ENCODE measurements at regions not wholly inside any gene's neighbourhood (a gene's known extent, or its start where the extent isn't known, plus 50 kb on each side); places are given as distances from the start of the nearest gene placed in this dataset.
"Not testable (repeated sequence)": the region's sequence is repeated elsewhere in the genome, so short reads cannot be mapped to it uniquely, and the experiment has no call there.

DNA sequence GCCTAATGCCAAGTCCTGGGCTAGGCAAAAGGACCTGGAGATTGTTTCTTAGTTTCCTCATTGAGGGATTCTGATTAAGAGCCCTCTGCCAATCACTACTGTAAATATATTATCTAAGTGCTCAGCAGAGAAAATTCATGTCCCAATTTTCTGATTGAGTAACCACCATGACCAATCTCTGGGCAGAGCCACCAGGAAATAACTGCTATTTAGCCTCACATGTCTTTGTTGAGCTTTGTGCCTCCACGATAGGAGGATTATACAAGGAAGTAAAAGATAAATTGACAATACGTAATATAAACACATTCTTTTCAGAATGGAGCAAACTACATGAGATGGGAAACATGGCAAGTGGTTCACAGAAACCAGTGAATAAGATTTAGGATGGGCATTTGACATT, 396.1 kb upstream of the PAPPA start:
- DNase-seq, result no peak

DNA sequence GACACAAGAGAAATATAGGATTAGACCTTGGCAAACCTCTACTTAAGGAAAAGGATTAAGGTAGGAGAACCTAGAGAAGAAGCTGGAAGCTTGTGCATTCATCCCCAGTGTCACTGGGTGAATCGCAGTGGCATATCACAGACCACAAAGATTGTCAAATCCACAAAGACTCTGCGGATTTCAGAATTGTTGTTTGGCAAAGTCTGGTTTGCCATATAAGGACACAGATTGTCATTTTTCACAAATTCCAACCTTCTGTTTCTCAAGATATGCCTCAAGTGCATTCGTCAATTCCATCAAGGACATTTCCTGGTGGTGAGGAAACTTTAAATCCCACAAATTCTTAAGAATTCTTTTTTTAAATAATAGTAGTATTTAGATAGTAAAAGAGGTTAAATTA, 395.1 kb upstream of the PAPPA start:
- no peak for DNase-seq

DNA sequence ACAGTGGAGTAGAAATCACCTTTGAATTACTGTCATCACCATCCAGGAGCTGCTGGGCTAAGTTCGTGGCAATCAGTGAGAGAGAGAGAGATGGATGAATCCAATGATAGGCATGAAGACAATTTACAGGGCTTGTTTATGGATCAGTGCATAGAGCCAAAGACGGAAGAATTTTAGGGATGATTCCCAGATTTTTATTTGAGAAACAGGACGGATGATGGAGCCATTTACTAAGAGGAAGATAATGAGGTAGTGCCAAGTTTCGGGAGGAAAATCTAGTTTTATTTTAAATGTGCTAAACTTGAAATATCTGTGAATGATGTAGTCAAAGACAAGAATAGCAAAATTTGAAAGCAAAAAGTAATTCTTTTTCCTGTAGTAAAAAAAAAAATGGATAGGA, 394.2 kb upstream of the PAPPA start:
- DNase-seq, result no peak

DNA sequence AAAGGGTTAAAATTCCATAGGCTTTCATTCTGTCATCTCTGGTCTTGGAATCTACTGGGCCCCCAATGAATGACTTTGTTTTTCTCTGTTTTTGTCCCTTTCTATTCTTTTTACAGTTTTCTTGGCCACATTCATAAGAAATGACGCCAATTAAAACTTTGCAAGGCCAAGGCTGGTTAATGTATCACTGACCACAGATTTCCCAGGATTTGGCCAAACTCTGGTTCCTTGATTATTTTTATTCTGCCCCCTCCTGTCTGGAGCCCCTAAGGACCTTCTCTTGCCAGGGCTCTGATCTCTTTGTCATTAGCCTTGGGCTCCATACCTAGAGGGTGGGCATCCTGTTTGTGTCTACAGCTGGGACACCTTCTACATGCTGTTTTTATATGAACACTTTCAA, 388.9 kb upstream of the PAPPA start:
- no peak for DNase-seq

GRCh38 chr9:115765060-115765459, 388.5 kb upstream of the PAPPA start:
- DNase-seq, result no peak

- no peak for DNase-seq
These were observed 387.1 kb upstream of the PAPPA start for GRCh38 chr9:115766370-115766955.

DNA sequence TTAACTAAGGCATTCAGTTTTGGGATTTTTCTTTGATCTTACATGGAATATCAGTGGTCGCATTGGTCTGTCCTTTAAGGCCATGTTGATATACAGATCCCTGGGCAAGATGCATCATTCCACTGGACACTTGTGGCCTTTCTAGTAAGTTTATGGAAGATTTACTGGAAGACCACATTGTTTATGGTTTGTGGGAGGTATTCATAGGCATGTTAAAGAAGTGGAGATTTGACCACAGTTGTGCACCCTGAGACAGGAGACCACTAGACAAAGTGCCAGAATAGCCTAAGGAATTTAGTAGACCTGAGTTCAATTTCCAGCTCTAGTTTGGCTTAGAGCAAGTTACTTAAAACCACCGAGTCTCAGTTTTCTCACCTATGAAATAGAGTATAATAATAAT, 383.1 kb upstream of the PAPPA start:
- no peak for DNase-seq

GRCh38 chr9:115775659-115776058, 377.9 kb upstream of the PAPPA start:
- DNase-seq, result no peak

GRCh38 chr9:115777610-115778009, 376.0 kb upstream of the PAPPA start:
- no peak for DNase-seq

GRCh38 chr9:115781070-115781736, 372.4 kb upstream of the PAPPA start:
- DNase-seq, result no peak

- no peak for DNase-seq
These were observed 367.3 kb upstream of the PAPPA start for GRCh38 chr9:115786321-115786720.

DNA sequence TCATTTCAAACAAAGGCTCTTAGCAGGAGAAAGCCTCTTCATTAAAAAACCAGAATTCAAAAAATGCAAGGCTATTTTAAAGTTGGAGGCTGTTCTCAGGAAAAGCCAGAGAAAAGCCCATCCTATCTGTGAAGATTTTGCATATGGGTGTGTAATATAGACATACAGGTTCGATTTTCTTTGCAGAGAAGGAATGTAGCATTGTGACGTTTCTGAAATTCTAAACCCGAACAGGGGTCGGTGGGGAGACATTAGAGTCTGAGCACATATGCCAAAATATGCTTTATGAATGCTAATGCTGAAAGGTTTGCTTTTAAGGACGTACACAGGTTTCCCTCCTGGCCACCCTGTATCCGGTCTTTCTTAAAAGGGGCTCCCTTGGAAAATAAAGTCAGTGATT, 363.1 kb upstream of the PAPPA start:
- no peak for DNase-seq

DNA sequence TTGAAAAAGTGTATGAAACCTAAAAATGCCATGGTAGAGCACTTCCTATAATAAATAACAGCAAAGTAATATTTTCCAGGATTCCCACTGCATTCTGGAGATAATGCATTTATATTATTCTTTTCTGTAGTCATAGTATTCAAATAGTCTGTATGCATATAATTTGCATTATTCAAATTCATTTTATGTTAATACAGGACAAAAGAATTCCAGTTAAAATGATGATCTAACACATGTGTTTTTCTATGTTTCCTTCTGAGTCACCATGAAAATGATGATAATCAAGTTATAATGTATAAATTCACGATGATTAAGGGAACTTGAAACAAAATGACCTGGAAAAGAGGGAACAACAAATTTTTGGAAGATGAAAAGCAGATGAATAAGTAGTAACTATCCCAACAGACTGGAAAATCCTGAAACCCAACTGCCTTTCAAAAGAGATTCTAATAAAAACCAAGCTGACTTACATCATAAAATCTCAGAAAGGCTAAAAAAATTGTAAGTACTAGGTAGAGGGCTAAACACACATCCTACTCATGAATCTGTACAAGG, 358.6 kb upstream of the PAPPA start:
- no peak for DNase-seq

DNA sequence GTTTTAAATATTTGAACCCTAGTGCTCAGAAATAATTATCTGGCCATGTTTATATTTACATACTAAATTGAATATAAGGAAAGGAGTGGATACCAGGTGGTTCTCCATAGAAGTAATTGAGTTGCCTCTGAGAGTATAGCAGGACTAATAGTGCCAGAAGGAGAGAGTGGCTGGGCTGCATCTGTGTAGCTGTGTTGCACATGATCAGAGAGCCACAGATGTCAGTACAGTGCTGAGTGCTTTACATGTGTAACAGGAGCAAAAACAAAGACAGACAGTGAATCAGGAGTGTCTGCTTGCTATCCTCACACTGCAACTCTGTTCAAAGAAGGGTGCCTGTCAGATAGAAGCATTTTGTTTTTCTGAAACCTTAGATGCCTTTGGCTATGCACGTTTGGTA, 353.9 kb upstream of the PAPPA start:
- DNase-seq, result no peak

GRCh38 chr9:115804206-115804605, 349.4 kb upstream of the PAPPA start:
- no peak for DNase-seq

GRCh38 chr9:115808108-115808507, 345.5 kb upstream of the PAPPA start:
- no peak for DNase-seq

GRCh38 chr9:115808695-115809094, 344.9 kb upstream of the PAPPA start:
- no peak for DNase-seq

- DNase-seq, result no peak
These were observed 343.4 kb upstream of the PAPPA start for GRCh38 chr9:115810166-115810565.

DNA sequence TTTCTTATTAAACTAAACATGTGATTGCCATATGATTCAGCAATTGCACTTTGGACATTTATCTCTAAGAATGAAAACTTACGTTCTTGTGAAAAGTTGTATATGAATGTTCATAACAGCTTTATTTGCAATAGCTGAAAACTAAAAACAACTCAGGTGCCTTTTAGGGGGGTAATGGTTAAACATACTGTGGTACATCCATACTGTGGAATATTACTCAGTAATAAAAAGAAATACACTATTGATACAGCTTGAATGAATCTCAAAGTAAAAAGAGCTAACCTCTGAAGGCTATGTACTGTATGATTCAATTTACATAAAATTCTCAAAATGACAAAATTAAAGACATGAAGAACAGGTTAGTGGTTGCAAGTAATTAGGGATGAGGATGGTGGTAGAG, 339.5 kb upstream of the PAPPA start:
- DNase-seq, result no peak

- no peak for DNase-seq
These were observed 337.8 kb upstream of the PAPPA start for GRCh38 chr9:115815786-115816185.

DNA sequence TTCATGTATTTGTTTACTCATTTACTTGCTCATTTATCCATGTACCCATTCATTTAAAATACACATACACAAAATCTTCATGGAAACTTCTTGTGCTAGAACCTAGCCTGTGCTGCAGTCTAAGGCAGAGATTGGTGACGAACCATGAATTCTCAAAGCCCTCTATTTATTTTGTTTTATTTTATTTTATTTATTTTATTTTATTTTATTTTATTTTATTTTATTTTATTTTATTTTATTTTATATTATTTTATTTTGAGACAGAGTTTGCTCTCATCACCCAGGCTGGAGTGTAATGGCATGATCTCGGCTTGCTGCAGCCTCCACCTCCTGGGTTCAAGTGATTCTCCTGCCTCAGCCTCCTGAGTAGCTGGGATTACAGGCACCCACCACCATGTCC, 334.9 kb upstream of the PAPPA start:
- not testable (repeated sequence) for DNase-seq

DNA sequence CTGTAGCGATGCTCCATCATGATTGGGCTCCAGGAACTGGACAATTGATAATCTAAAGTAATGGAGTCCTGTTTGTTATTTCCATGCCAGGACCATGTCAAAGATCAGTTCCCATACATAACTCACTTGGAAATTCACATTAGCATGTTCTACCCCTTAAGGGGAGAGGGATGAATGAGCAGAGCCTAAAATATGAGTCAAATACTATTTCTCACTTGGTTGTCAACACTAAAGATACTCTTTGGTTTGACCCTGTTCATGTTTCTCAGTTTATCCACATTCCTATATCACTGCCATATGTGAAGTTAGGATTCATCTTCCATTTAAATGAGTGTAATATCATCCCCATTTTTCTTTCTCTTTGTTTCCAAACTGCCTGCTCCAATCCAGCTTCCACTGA, 321.6 kb upstream of the PAPPA start:
- DNase-seq, result no peak

DNA sequence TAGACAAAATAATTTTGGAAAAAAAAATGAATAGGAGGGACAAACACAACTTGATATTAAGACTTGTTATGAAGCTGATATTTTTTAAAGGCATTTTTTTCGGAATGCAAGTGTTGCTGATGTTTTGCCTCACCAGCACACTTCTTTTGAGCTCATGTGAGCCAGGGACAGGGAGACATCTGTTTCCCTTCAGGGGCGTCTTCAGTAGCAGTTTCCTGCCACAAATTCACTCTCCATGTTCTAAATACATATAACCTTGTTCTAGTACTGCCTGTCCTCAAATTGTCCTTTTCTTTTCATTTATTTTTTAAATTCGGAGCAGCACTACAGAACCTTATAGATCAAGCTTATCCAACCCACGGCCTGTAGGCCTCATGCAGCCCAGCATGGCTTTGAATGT, 316.0 kb upstream of the PAPPA start:
- DNase-seq, result no peak

DNA sequence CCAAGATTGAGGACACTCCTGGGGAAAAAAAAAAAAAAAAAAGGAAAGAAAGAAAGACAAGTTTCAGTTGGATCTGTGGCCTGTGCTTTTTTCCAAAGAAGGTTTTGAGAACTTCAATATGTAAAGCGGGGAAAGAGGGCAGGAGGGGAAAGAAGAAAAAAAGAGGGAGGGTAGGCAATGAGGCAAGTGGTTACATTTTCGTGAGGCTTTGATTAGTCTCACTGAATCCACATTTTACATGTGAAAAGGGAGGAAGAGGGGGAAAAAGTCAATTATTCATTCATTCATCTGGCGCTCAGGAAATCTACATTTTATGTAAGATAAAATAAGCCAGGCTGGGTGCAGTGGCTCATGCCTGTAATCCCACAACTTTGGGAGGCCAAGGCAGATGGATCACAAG, 315.2 kb upstream of the PAPPA start:
- DNase-seq, result no peak

DNA sequence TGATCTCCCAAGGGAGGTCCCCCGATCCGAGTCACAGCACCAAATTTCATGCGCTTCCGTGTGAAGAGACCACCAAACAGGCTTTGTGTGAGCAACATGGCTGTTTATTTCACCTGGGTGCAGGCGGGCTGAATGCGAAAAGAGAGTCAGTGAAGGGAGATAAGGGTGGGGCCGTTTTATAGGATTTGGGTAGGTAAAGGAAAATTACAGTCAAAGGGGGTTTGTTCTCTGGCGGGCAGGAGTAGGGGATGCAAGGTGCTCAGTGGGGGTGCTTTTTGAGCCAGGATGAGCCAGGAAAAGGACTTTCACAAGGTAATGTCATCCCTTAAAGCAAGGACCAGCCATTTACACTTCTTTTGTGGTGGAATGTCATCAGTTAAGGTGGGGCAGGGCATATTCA, 309.2 kb upstream of the PAPPA start:
- DNase-seq, result not testable (repeated sequence)
